GDM1 (cell line): ENCODE measurements at regions not wholly inside any gene's neighbourhood (a gene's known extent, or its start where the extent isn't known, plus 50 kb on each side); places are given as distances from the start of the nearest gene placed in this dataset.
"Not testable (repeated sequence)": the region's sequence is repeated elsewhere in the genome, so short reads cannot be mapped to it uniquely, and the experiment has no call there.

ENCODE experiments used
- DNase-seq: peaks from one replicate; lab custom pipeline; 2025; lab: John Stamatoyannopoulos, UW

- DNase-seq: no peak
Measured at GRCh38 chr4:13986548-13986947, 359.0 kb upstream of the BOD1L1 start.

GRCh38 chr4:13988353-13989305, 361.1 kb upstream of the BOD1L1 start:
- no peak for DNase-seq

- no peak for DNase-seq
Measured at GRCh38 chr4:13989501-13989900, 362.0 kb upstream of the BOD1L1 start.

GRCh38 chr4:13990596-13991589, 363.4 kb upstream of the BOD1L1 start:
- no peak for DNase-seq

- no peak for DNase-seq
Measured at GRCh38 chr4:13992041-13992440, 364.5 kb upstream of the BOD1L1 start.

- DNase-seq: no peak
Measured at GRCh38 chr4:13992975-13993520, 365.5 kb upstream of the BOD1L1 start.

- DNase-seq: no peak
Measured at GRCh38 chr4:13994016-13994415, 366.5 kb upstream of the BOD1L1 start.

- no peak for DNase-seq
Measured at GRCh38 chr4:13998850-13999445, 371.4 kb upstream of the BOD1L1 start.

GRCh38 chr4:14000091-14000814, 372.7 kb upstream of the BOD1L1 start:
- no peak for DNase-seq

- DNase-seq: not testable (repeated sequence)
Measured at GRCh38 chr4:14002331-14002730, 374.8 kb upstream of the BOD1L1 start.

- DNase-seq: peak; percentile 15
Measured at GRCh38 chr4:14008494-14008893, 381.0 kb upstream of the BOD1L1 start.

GRCh38 chr4:14018191-14018853, 390.8 kb upstream of the BOD1L1 start:
- no peak for DNase-seq

- DNase-seq: no peak
Measured at GRCh38 chr4:14022456-14022855, 394.9 kb upstream of the BOD1L1 start.

GRCh38 chr4:14023036-14023435, 395.5 kb upstream of the BOD1L1 start:
- no peak for DNase-seq

GRCh38 chr4:14023896-14024295, 396.4 kb upstream of the BOD1L1 start:
- no peak for DNase-seq

- no peak for DNase-seq
Measured at GRCh38 chr4:14025111-14025510, 397.6 kb upstream of the BOD1L1 start.

- DNase-seq: no peak
Measured at GRCh38 chr4:14025891-14026290, 398.4 kb upstream of the BOD1L1 start.

- DNase-seq: no peak
Measured at GRCh38 chr4:14028862-14029261, 401.3 kb upstream of the BOD1L1 start.

- peak; percentile 2 for DNase-seq
Measured at GRCh38 chr4:14035076-14035475, 407.6 kb upstream of the BOD1L1 start.

GRCh38 chr4:14043203-14043602, 415.7 kb upstream of the BOD1L1 start:
- no peak for DNase-seq

- no peak for DNase-seq
Measured at GRCh38 chr4:14046642-14047041, 419.1 kb upstream of the BOD1L1 start.
